Stimulated activated CD8-positive, alpha-beta memory T cell treated with anti-CD3 and anti-CD28 coated beads, Interleukin-7, amount 100 ng/mL, for 48 hours (primary cell): ENCODE measurements at regions not wholly inside any gene's neighbourhood (a gene's known extent, or its start where the extent isn't known, plus 50 kb on each side); places are given as distances from the start of the nearest gene placed in this dataset.

ENCODE experiments used
- DNase-seq, 2 donors: peaks; one replicate each; pipeline ENCODE4 v3.0.0-alpha.2; 2020; ENCODE audit warnings: low read depth in 1 of 2; ENCODE audit errors: extremely low read depth in 1 of 2

GRCh38 chr10:36704124-36704523 is 421.3 kb upstream of the ANKRD30A start:
- DNase-seq: no peak

GRCh38 chr10:36703179-36703578 is 422.2 kb upstream of the ANKRD30A start:
- no peak for DNase-seq

GRCh38 chr10:36700123-36700522 is 425.3 kb upstream of the ANKRD30A start:
- DNase-seq: no peak

- no peak for DNase-seq
Measured at GRCh38 chr10:36692759-36693158, 432.6 kb upstream of the ANKRD30A start.

GRCh38 chr10:36688717-36689116 is 436.7 kb upstream of the ANKRD30A start:
- no peak for DNase-seq

GRCh38 chr10:36683421-36683820 is 442.0 kb upstream of the ANKRD30A start:
- DNase-seq: no peak

- DNase-seq: no peak
Measured at GRCh38 chr10:36681751-36682632, 443.4 kb upstream of the ANKRD30A start.

GRCh38 chr10:36679554-36679953 is 445.8 kb upstream of the ANKRD30A start:
- DNase-seq: no peak

- DNase-seq: no peak
Measured at GRCh38 chr10:36677431-36677768, 448.0 kb upstream of the ANKRD30A start.

- no peak for DNase-seq
Measured at GRCh38 chr10:36676756-36677430, 448.5 kb upstream of the ANKRD30A start.

- no peak for DNase-seq
Measured at GRCh38 chr10:36676321-36676720, 449.1 kb upstream of the ANKRD30A start.

- DNase-seq: no peak
Measured at GRCh38 chr10:36675458-36675880, 449.9 kb upstream of the ANKRD30A start.

- DNase-seq: no peak
Measured at GRCh38 chr10:36671607-36672006, 453.8 kb upstream of the ANKRD30A start.

GRCh38 chr10:36670621-36671402 is 454.6 kb upstream of the ANKRD30A start:
- no peak for DNase-seq

GRCh38 chr10:36669615-36670352 is 455.6 kb upstream of the ANKRD30A start:
- DNase-seq: no peak

- no peak for DNase-seq
Measured at GRCh38 chr10:36666451-36666850, 458.9 kb upstream of the ANKRD30A start.

GRCh38 chr10:36662571-36662970 is 462.8 kb upstream of the ANKRD30A start:
- no peak for DNase-seq

- DNase-seq: no peak
Measured at GRCh38 chr10:36650274-36650673, 475.1 kb upstream of the ANKRD30A start.

- no peak for DNase-seq
Measured at GRCh38 chr10:36647540-36647939, 477.9 kb upstream of the ANKRD30A start.

GRCh38 chr10:36640626-36641025 is 484.8 kb upstream of the ANKRD30A start:
- DNase-seq: no peak
